Activated T-cell treated with anti-CD3 and anti-CD28 coated beads, Interleukin-2, amount 50 U/mL, for 72 hours (primary cell): ENCODE measurements at regions not wholly inside any gene's neighbourhood (a gene's known extent, or its start where the extent isn't known, plus 50 kb on each side); places are given as distances from the start of the nearest gene placed in this dataset.
"Not testable (repeated sequence)": the region's sequence is repeated elsewhere in the genome, so short reads cannot be mapped to it uniquely, and the experiment has no call there.

Source experiments
- ATAC-seq, 2 donors: fragments of 150-1000 bp; cut with Tn5 transposase; replicated peaks in 1 of 2; 2 replicates each; pipeline ENCODE4 v1.10.0; 2021; ENCODE audit warnings: moderate library complexity in 2 of 2, mild to moderate bottlenecking in 1 of 2
- DNase-seq, 2 donors: peaks; one replicate each; pipeline ENCODE4 v3.0.0; 2021 to 2022; ENCODE audit warnings: mixed read lengths in 1 of 2
- H3K27ac Mint-ChIP-seq: one replicate; pipeline ENCODE4 v1.8.0; 2022; ENCODE audit warnings: mild to moderate bottlenecking, moderate library complexity, mixed read lengths
- H3K27me3 Mint-ChIP-seq: one replicate; pipeline ENCODE4 v1.8.0; 2022; ENCODE audit warnings: low read depth, mixed read lengths
- H3K36me3 Mint-ChIP-seq, 2 donors: one replicate each; pipeline ENCODE4 v1.8.0; 2022; ENCODE audit warnings: mixed read lengths in 2 of 2, mild to moderate bottlenecking in 1 of 2; ENCODE audit not compliant: insufficient read depth in 2 of 2
- H3K4me1 Mint-ChIP-seq: one replicate; pipeline ENCODE4 v1.8.0; 2022; ENCODE audit warnings: low read depth, mixed read lengths
- H3K4me3 Mint-ChIP-seq, 2 donors: one replicate each; pipeline ENCODE4 v1.8.0; 2022; ENCODE audit warnings: mild to moderate bottlenecking in 2 of 2, mixed read lengths in 2 of 2, moderate library complexity in 2 of 2
- H3K9me3 Mint-ChIP-seq, 2 donors: one replicate each; pipeline ENCODE4 v1.8.0; 2022; ENCODE audit warnings: mixed read lengths in 2 of 2

- Mint-ChIP-seq H3K27ac (no peak overlapping the region), H3K36me3 (peaks cover 9 to 17% of the 10 kb centered on the region in 2 donors), H3K27me3 (no peaks in the 10 kb centered on the region), H3K4me3 (no peak overlapping the region), H3K4me1 (peaks cover 7% of the 10 kb centered on the region), H3K9me3 (peaks cover 4 to 16% of the 10 kb centered on the region in 2 donors)
- DNase-seq (no peak), ATAC-seq (no peak)
Observed at GRCh38 chr2:37792366-37792765, 120.9 kb upstream of the CDC42EP3 start.

GRCh38 chr2:37793004-37793403 is 121.6 kb upstream of the CDC42EP3 start:
- ATAC-seq = no peak
- no peaks in the 10 kb centered on the region for H3K27me3 Mint-ChIP-seq
- DNase-seq = no peak
- no peak overlapping the region for H3K27ac Mint-ChIP-seq
- peaks cover 6 to 13% of the 10 kb centered on the region in 2 donors for H3K36me3 Mint-ChIP-seq
- H3K4me3 Mint-ChIP-seq = no peak overlapping the region
- H3K4me1 Mint-ChIP-seq = peaks cover 8% of the 10 kb centered on the region
- H3K9me3 Mint-ChIP-seq = peaks cover 2 to 10% of the 10 kb centered on the region in 2 donors

GRCh38 chr2:37794717-37795116 is 123.3 kb upstream of the CDC42EP3 start:
- peaks cover 0 to under 1% of the 10 kb centered on the region in 2 donors for H3K36me3 Mint-ChIP-seq
- DNase-seq = no peak

GRCh38 chr2:37795456-37795855 is 124.0 kb upstream of the CDC42EP3 start:
- peaks cover 0 to 2% of the 10 kb centered on the region in 2 donors for H3K9me3 Mint-ChIP-seq
- DNase-seq = no peak
- H3K4me1 Mint-ChIP-seq = peaks cover 8% of the 10 kb centered on the region
- H3K4me3 Mint-ChIP-seq = no peak overlapping the region
- H3K36me3 Mint-ChIP-seq = no peaks in the 10 kb centered on the region
- no peak for ATAC-seq
- no peak overlapping the region for H3K27ac Mint-ChIP-seq
- H3K27me3 Mint-ChIP-seq = no peaks in the 10 kb centered on the region

More at GRCh38 chr2:37794717-37795116, 123.3 kb upstream of the CDC42EP3 start:
- H3K4me3 Mint-ChIP-seq = no peak overlapping the region
- H3K4me1 Mint-ChIP-seq = peaks cover 8% of the 10 kb centered on the region
- peaks cover 0 to 2% of the 10 kb centered on the region in 2 donors for H3K9me3 Mint-ChIP-seq
- no peak overlapping the region for H3K27ac Mint-ChIP-seq
- H3K27me3 Mint-ChIP-seq = no peaks in the 10 kb centered on the region
- ATAC-seq = no peak

GRCh38 chr2:37795938-37796337 is 124.5 kb upstream of the CDC42EP3 start:
- H3K9me3 Mint-ChIP-seq = peaks cover 0 to 2% of the 10 kb centered on the region in 2 donors
- H3K27ac Mint-ChIP-seq = no peak overlapping the region
- no peak for ATAC-seq
- no peak overlapping the region for H3K4me3 Mint-ChIP-seq
- H3K4me1 Mint-ChIP-seq = peaks cover 8% of the 10 kb centered on the region
- DNase-seq = no peak
- H3K36me3 Mint-ChIP-seq = no peaks in the 10 kb centered on the region
- no peaks in the 10 kb centered on the region for H3K27me3 Mint-ChIP-seq

GRCh38 chr2:37796481-37796880 is 125.0 kb upstream of the CDC42EP3 start:
- Mint-ChIP-seq H3K36me3 (no peaks in the 10 kb centered on the region), H3K9me3 (peaks cover 0 to 2% of the 10 kb centered on the region in 2 donors), H3K27me3 (no peaks in the 10 kb centered on the region), H3K4me1 (peaks cover 8% of the 10 kb centered on the region), H3K4me3 (no peak overlapping the region), H3K27ac (no peak overlapping the region)
- ATAC-seq = no peak
- no peak for DNase-seq

- H3K27me3 Mint-ChIP-seq = no peaks in the 10 kb centered on the region
- peaks cover 8% of the 10 kb centered on the region for H3K4me1 Mint-ChIP-seq
- H3K4me3 Mint-ChIP-seq = no peak overlapping the region
- no peak for ATAC-seq
- H3K36me3 Mint-ChIP-seq = no peaks in the 10 kb centered on the region
- DNase-seq = no peak
- no peak overlapping the region for H3K27ac Mint-ChIP-seq
- H3K9me3 Mint-ChIP-seq = peaks cover 0 to 2% of the 10 kb centered on the region in 2 donors
Observed at GRCh38 chr2:37797081-37797480, 125.6 kb upstream of the CDC42EP3 start.

- Mint-ChIP-seq H3K9me3 (peaks cover 0 to 2% of the 10 kb centered on the region in 2 donors), H3K4me1 (peaks cover 8% of the 10 kb centered on the region), H3K27me3 (no peaks in the 10 kb centered on the region), H3K27ac (no peak overlapping the region), H3K4me3 (no peak overlapping the region), H3K36me3 (no peaks in the 10 kb centered on the region)
- ATAC-seq (no peak), DNase-seq (no peak)
Observed at GRCh38 chr2:37798315-37799005, 126.6 kb upstream of the RMDN2 start.

- ATAC-seq (no peak), DNase-seq (no peak)
- H3K27ac Mint-ChIP-seq = no peak overlapping the region
- no peaks in the 10 kb centered on the region for H3K27me3 Mint-ChIP-seq
- H3K4me1 Mint-ChIP-seq = peaks cover 8% of the 10 kb centered on the region
- H3K9me3 Mint-ChIP-seq = peaks cover 0 to 2% of the 10 kb centered on the region in 2 donors
- H3K4me3 Mint-ChIP-seq = no peak overlapping the region
- no peaks in the 10 kb centered on the region for H3K36me3 Mint-ChIP-seq
Observed at GRCh38 chr2:37800176-37800858, 124.8 kb upstream of the RMDN2 start.

GRCh38 chr2:37802211-37802752 is 122.8 kb upstream of the RMDN2 start:
- Mint-ChIP-seq H3K4me3 (no peak overlapping the region), H3K36me3 (peaks cover 0 to 2% of the 10 kb centered on the region in 2 donors), H3K9me3 (peaks cover 2 to 6% of the 10 kb centered on the region in 2 donors), H3K27ac (no peak overlapping the region), H3K27me3 (no peaks in the 10 kb centered on the region), H3K4me1 (peaks cover 2% of the 10 kb centered on the region)
- no peak for DNase-seq
- no peak for ATAC-seq

GRCh38 chr2:37802899-37803379 is 122.1 kb upstream of the RMDN2 start:
- Mint-ChIP-seq H3K27ac (no peak overlapping the region), H3K4me3 (no peak overlapping the region), H3K36me3 (peaks cover 2 to 3% of the 10 kb centered on the region in 2 donors), H3K4me1 (no peaks in the 10 kb centered on the region), H3K9me3 (peaks cover 2 to 6% of the 10 kb centered on the region in 2 donors), H3K27me3 (no peaks in the 10 kb centered on the region)
- DNase-seq = no peak
- ATAC-seq = no peak

- H3K27ac Mint-ChIP-seq, H3K27me3 Mint-ChIP-seq, ATAC-seq, H3K4me3 Mint-ChIP-seq, H3K9me3 Mint-ChIP-seq, DNase-seq, H3K4me1 Mint-ChIP-seq, H3K36me3 Mint-ChIP-seq: not testable (repeated sequence)
Observed at GRCh38 chr2:37806004-37806403, 119.1 kb upstream of the RMDN2 start.

- peaks cover 6% of the 10 kb centered on the region for H3K4me1 Mint-ChIP-seq
- DNase-seq (no peak), ATAC-seq (no peak)
- H3K27me3 Mint-ChIP-seq = no peaks in the 10 kb centered on the region
- peaks cover 2 to 7% of the 10 kb centered on the region in 2 donors for H3K36me3 Mint-ChIP-seq
- H3K27ac Mint-ChIP-seq = no peak overlapping the region
- no peak overlapping the region for H3K4me3 Mint-ChIP-seq
- peaks cover 2 to 4% of the 10 kb centered on the region in 2 donors for H3K9me3 Mint-ChIP-seq
Observed at GRCh38 chr2:37809525-37809924, 115.6 kb upstream of the RMDN2 start.
